Dermis microvascular lymphatic vessel endothelial cell (primary cell): ENCODE measurements at regions not wholly inside any gene's neighbourhood (a gene's known extent, or its start where the extent isn't known, plus 50 kb on each side); places are given as distances from the start of the nearest gene placed in this dataset.

Source experiments
- DNase-seq, 2 donors: peaks; one replicate each; pipeline versions ENCODE4 v3.0.0 to v3.0.0-alpha.2; 2010; ENCODE audit warnings: low read depth in 2 of 2

DNA sequence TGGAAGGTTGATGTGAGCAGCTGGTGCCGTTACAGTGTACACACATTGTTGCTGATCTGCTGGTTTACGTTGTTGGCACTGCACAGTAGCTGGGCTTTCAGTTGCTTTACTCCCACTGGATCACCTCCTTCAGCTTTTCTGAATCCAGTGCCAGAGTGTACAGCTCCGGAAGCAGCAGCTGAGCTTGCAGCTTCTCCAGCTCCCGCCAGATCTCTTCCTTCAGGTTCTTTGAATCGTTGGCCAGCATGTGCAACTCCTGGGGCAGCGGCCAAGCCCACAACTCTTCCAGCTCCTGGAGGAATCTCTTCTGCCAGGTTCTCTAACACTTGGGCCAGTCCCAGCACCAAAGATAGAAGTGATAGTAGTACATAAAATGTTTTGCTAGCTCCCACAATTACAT lies 149.7 kb upstream of the RRP15 start:
- DNase-seq, result no peak

DNA sequence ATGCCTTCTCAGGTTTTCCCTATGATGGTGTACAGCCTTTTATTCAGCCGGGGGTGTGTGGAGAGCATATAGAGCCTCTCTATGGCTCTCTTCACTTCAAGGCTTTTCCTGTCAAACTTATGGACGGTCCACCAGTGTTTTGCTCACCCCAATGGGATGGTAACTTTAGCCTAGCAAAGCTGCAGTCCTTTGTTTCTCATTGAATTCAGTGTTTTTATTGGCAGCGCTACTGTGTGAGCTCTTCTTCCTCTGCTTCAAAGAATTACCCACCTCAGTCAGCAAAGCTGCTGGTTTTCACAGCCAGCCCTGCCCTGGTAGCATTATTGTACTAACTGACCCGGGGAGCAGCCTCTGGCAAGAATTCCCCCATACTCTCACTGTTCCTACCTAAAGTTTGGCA lies 145.3 kb upstream of the RRP15 start:
- peak; percentile 3 to 32 for DNase-seq

DNA sequence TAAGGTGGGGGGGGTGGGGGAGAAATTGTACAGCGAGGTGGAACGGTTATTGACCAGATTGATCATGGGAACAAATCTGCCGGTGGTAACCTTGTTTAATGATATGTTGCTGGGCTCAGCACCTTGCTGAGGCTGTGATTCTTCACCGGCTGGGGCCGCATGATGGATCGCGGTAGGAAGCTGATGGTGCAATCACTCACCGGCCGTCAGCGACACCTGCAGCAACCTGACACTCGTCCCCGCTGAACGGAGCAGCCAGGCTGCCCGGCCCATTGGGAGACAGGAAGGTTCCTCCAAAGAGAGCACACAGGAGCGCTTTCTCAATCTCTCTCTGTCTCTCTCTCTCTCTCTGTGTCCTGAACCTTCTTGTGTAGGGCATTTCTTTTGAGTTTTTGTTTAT lies 128.5 kb upstream of the RRP15 start:
- no peak for DNase-seq

DNA sequence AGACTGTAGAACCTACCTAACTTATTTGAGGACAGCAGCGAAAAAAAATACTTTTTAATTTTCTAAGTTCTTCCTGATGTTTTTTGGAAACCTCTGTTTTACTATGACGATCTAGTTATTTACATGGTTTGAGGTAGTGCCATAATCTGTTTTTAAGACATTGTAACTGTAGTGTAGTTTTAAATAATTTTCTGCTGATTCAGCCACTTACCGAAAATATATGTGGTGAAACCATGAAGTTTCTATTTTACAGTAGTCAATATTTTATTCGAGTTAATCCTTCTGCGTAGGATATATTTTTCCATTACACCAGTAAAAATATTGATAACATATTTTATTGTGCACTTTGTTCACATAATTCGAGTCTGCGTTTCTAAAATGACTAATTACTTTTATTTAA lies 121.7 kb upstream of the RRP15 start:
- DNase-seq, result no peak

DNA sequence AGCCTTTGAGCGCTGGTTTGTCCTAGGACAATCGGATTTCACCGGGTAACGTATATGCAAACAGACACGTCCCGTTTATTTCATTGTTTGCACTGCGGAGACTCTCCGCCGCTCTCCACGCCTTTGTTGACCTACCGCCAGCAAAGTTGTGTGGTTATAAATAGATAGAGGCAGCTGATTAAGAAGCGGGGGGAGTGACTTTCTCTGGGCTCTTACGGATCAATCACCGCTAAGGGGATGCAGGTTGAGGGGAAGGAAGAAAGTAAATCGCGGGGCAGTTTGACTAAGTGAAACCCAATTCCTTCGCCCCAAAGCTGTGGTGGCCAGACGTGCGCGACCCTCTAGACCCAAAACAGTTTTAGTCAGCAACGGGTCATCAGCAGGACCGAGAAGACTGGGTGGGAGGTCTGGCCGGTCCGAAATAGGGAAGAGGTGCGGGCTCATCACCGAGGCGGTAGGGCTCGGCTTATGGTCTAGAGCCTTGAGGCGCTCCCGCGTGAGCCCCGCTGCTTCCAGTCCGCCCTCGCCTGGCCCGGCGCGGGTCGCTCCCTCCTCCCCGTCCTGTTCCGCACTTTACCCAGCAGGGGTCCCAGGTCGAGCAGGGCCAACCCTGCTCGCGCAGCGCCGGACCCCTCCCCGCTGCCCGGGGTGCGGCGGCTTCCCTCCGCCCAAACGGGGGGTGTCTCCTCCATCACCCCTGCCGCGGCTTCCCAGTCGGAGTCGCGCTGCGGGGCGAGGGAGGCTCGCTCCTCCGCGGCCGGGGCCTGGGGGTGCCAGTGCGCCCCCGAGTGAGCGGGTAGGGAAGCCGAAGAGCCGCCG lies 120.8 kb upstream of the RRP15 start:
- peak in 1 of 2 donors; percentile 28 for DNase-seq

DNA sequence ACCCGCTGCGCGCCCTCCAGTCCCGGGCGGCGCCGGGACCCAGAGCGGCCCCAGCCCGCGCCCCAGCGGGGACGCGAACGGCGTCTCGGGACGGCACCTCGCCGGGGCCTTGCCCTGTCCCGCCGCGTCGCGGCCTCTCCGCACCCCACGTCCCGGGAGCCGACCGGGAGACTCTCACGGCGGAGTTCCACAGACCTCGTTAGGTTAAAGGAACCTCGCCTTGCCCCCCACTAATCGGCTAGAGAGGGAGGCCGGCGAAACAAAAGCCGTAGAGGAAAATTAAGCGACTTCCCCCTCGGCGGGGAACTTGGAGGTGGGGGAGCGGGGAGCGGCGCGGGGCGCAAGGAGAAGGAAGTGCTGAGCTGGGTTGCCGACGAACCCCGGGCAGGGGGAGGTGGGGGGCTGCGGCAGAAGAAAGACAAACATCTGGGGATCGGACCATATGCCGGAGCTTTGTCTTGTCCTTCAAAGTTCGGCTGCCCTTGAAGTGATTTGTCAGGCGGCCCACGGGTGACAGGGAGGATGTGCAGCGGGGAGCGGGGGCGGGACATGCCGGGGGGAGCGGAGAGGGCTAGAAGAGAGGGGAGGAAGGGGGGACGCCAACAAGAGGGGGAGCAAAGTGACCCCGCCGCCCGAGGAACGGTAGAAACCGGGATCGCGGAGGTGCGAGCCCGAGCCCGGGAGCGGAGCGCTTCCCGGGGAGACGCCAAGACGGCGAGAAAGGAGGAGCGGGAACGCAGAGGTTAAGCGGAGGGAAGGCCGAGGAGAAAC lies 120.0 kb upstream of the RRP15 start:
- no peak for DNase-seq

DNA sequence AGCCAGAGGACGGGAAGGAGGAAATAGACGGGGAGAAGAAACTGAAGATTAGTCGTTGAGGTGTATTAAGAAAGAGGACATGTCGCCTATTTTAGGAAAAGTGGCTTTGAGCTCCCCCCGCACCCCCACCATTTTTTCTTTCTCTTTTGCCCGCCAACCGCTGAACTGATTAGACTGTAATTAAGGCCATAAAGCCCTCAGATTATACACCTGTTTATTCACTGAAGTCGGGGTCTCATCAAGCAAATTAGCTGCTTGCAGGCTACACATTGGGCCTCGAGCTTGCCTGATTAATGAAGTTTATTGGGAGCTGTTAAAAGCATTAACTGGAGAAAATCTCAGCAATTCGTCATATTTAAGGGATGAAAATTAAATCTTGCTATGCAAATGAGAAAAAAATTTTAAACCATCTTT lies 119.4 kb upstream of the RRP15 start:
- DNase-seq, result no peak

DNA sequence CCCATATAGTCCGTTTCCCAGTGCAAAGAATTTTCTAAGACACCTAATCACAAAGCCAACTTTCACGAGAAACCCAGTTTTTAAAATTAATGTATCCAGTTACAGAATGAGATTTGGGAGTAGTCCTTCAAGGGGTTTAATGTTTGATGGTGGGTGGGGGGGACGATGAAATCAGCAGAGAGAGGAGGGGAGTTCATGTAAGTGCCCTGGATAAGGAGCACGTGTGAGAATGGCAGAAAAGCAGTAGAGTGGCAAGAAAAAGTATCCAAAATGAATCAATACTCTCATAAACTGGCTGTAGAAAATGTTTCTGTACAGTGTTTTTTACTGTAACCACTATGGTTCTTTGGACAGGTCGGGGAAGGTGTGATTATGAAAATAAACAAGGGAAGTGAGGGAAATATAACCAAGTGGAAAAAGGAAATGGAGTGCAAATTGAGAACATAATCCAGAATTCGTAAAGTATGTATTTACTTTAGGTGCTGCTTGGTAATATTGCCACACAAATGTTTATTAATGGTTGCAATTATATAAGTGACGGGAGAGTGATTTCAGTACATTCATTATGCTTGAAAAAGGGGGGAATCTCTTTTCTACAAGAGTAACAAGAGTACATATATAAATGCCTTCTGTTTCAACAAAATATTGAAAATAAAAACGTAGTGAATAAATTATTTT lies 118.7 kb upstream of the RRP15 start:
- no peak for DNase-seq

DNA sequence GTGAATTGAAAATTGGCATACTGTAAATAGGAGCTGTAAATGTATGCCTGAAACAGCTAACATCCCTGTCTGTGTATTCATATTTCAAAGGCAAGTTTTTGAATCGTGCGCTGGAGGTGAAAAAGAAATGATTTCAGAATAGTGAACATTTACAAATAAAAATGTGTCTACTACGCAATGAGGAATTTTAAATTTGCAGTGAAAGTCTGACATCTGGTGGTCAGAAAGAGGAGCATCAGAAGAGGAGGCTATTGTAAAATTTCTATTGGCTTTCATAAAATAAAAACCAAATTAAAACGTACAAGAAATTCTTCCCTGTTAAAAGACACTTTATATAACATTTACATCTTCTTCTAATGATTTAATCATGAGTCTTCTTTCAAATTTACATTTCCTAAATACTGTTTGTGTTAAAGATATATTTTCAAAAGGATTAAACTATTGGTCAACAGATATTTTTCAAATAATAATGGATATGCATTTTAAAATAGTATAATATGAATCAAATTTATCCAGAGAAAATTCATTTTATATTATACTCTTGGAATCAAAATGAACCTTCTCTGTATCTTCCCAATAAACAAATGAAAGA lies 113.7 kb upstream of the RRP15 start:
- peak; percentile 23 to 43 for DNase-seq

DNA sequence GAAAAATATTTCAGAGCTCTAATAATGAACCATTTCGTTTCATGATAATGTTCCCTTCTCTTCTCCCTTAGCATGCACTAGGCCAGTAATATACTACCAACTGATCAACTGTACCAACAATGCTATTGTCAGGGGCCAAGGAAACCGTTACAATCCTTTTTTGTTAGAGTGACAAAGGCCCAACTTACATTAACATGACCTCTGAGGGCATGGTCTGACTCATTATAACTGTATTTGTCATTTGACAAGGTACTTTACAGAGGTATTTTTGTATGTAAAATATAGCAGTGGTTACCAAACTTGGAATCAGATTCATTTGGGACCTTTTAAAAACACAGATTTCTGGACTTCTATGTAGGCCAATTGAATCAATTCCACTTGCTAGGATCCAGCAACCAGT lies 102.6 kb upstream of the RRP15 start:
- no peak for DNase-seq

DNA sequence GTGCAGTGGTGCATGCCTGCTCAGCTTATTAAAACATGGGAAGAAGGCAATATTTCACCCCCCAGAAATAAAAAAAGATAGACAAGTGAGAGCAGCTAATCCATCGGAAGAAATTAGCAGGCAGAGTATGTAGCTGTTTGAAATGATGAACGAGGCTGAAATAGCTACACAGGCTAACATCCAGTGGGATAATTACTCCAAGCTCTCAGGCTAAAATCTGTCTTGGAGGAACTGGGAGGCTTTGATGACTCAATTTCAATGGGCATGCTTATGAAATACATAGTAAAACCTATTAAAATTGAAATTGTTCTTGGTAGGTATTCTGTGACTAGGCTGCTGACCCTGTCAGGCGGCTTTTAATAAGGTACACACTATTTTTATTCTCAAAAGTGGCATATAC lies 84.1 kb upstream of the RRP15 start:
- DNase-seq, result no peak

DNA sequence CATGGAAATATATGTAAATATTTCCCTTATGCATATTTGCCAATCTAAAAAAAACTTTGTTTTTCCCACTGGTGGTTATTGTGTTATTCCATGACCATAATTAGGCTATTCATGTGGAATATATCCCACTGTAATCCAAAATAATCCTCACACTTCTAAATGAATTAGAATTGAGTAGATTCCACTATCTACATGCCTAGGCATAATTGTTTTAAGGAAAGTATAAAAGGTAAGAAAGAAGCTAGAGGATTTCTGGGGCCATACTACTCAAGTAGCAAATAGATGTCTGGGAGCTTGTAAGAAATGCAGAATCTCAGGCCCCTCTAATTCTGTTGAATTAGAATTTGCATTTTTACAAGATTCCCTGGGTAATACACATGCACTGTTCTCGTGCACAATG lies 83.5 kb upstream of the RRP15 start:
- DNase-seq, result no peak

DNA sequence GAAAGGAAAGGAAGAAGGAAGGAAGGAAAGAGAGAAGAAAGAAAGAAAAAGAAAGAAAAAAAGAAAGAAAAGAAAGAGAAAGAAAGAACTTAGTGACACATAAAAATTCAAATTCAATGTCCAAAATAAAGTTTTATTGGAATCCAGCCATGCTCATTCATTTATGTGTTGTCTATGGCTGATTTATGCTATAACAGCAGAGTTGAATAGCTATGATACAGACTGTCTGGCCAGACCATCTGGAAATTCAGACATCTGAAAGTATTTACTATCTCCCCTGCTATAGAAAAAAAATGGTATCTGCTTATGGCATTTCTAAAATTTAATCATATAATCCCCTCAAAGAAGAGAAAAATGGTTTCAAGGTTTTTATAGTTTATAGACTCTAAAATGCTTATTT lies 79.4 kb upstream of the RRP15 start:
- DNase-seq, result no peak

DNA sequence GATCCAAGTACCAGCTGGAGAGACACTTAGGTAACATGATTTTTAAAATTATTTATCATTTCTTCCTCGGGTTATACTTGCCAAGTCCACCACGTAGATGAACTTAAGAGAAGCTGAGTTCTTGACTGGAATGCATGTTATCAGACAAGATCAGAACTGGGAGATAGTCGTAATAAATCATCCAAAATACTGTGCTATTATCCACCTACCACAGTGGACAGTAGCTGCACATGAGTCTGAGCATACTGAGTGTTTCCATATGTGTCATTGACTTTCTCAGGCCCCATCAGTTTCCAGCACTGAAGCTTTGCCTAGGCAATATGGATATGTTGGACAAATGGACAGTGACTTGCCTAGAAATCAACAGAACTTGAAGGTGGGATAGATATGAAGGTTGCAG lies 77.9 kb upstream of the RRP15 start:
- DNase-seq, result no peak

DNA sequence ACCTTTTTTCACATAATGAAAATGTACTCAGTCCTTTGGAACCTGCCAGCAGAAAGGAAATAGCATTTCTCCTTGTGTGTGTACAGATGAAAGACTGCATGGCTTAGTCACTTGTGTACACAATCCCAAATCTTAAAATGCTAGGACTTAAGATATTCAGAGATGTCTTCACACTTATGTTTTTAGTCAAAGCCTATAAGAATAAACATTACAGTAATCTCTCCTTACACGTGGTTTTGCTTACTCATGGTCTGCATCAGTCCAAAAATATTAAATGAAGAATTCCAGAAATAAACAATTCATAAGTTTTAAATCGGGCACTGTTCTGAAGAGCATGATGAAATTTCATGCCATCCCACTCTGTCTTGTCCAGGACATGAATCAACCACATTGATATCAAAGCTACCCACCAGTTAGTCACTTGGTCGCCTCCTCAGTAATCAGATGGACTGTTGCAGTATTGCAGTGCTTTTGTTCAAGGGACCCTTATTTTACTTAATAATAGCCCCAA lies 75.7 kb upstream of the RRP15 start:
- DNase-seq, result no peak

DNA sequence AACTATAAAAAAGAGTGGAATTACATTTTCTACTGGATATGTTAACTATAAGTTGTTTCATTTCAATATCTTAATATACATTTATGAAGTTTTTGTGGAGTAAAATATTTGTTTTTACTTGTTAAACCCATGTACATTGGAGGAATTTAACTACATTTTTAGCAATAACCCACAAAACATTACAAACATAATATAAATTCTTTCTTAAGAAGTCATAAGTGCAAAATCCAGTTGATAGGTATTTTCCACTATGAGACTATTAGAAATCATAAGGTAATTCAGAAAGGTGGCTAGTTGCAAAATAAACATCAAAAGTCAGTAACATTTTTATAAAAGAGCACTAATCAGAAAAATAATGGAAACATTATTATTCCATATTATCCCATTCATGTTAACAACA lies 73.9 kb upstream of the RRP15 start:
- DNase-seq, result no peak

DNA sequence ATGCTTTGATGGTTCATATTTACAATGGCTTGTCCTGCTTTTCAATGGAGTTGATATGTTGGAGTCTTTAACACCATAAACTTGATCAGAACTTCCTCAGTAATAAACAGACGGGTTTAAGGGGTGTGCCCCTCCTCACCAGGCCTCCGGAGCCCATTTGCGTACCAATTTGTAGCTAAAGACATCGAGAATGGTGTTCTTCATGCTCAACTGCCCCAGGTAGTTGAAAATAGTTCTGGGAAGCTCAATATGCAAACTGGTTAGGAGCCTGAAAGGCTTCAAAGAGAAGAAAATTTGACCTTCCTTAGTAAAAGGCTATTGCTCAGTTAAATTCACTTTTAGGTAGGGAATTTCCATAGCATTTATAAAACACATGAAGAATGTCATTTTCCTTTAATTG lies 68.1 kb upstream of the RRP15 start:
- DNase-seq, result no peak

DNA sequence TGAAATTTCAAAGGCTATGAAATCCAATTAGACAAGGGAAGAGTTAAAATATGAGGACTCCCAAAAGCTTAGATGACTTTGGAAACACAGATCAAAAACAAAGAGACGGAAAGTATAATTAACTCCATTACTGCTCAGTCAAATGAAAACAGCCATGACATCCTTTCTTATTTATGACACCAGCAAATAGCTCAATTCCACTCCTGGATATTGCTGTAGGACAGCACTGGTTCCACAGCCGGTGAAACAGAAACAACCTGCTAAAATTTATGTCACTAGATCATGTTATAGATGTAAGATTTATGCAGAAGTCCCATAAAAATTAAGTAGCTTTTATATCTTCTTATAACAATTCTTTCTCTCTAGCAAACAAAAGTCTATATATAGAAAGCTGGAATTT lies 65.6 kb upstream of the RRP15 start:
- DNase-seq, result no peak

DNA sequence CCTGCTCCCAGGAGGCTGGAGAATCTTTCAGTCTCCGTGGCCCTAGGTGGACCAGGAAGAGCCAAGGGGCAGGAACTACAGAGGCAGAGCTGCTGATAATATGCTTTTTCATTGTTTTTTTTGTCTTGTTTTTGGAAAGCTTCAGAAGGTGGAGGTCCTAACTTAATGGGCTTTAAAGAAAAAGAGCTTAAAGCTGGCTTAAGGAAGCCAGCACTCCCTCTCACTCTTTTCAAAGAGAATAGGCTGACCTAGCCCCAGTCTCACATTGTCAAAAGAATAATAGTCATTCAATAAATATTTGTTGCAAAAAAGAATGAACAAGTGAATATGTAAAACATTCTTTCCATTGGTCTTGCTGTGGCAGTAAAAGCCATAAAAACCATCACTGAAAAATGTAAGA lies 61.0 kb upstream of the RRP15 start:
- no peak for DNase-seq

DNA sequence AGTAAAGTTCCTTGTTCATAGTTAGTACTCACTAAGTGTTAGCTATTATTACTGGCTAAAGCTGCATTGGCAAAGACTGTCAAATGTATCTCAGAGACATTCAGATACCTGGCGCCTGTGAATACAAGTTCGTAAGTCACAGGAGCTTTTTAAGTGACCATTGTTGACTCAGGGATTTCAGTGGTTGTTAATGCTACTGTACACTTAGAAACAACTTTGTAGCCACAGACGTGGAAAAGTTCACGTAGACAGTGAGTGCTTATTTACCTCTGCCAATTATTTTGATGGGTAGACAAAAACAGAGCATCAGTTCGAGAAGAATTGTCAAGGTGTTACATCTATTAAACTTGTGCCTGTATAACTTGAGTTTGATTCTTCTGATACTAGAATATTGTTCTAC lies 59.1 kb upstream of the RRP15 start:
- no peak for DNase-seq
